Lung (tissue), 11 donors: ENCODE measurements at regions not wholly inside any gene's neighbourhood (a gene's known extent, or its start where the extent isn't known, plus 50 kb on each side); places are given as distances from the start of the nearest gene placed in this dataset.
A peak's percentile ranks its signal among the peaks of the same experiment; 100 is the strongest.

ENCODE experiments used
- ATAC-seq: fragments of 200-7000 bp; cut with Tn5 transposase; one replicate; pipeline ENCODE4 v1.9.1; 2020; ENCODE audit warnings: moderate number of reproducible peaks; ENCODE audit not compliant: insufficient read depth, low FRiP score
- DNase-seq, 3 donors: peaks; one replicate each; pipeline ENCODE4 v3.0.0-alpha.2; 2013 to 2017
- H3K27ac ChIP-seq, 2 donors: one replicate each; pipeline ENCODE4 v1.5.1; 2013; ENCODE audit warnings: mild to moderate bottlenecking in 2 of 2, moderate library complexity in 2 of 2, control low read depth in 1 of 2, inconsistent platforms in 1 of 2, low read depth in 1 of 2, low read length in 1 of 2
- H3K27me3 ChIP-seq, 3 donors: one replicate each; pipeline ENCODE4 v1.5.1; 2013; ENCODE audit warnings: low read length in 2 of 3; ENCODE audit not compliant: control insufficient read depth in 3 of 3, insufficient read depth in 3 of 3
- H3K36me3 ChIP-seq, 4 donors: one replicate each; pipeline ENCODE4 v1.5.1; 2013; ENCODE audit warnings: low read length in 4 of 4, mild to moderate bottlenecking in 1 of 4, moderate library complexity in 1 of 4; ENCODE audit not compliant: control insufficient read depth in 4 of 4, insufficient read depth in 4 of 4
- H3K4me1 ChIP-seq, 5 donors: one replicate each; pipeline ENCODE4 v1.5.1; 2013; ENCODE audit warnings: low read length in 5 of 5, mild to moderate bottlenecking in 2 of 5, moderate library complexity in 1 of 5; ENCODE audit not compliant: control insufficient read depth in 5 of 5, insufficient read depth in 5 of 5
- H3K4me3 ChIP-seq: one replicate; pipeline ENCODE4 v1.5.1; 2013; ENCODE audit warnings: mild to moderate bottlenecking, control low read depth, moderate library complexity
- H3K9ac ChIP-seq, 2 donors: one replicate each; pipeline ENCODE4 v1.5.1; 2013; ENCODE audit warnings: low read length in 2 of 2, control low read depth in 1 of 2; ENCODE audit not compliant: insufficient read depth in 1 of 2
- H3K9me3 ChIP-seq, 4 donors: one replicate each; pipeline ENCODE4 v1.5.1; 2013; ENCODE audit warnings: low read length in 3 of 4, mild to moderate bottlenecking in 1 of 4, moderate library complexity in 1 of 4; ENCODE audit not compliant: control insufficient read depth in 4 of 4, insufficient read depth in 3 of 4
- WGBS, 2 donors: extraction: QIAGEN DNeasy Blood & Tissue Kit; methylation state at CpG; one replicate each; pipeline ENCODE4 v1.1.7; 2013; 5-methylcytosine and 5-hydroxymethylcytosine counted together
- TF ChIP-seq, protein P1 (sequence below): IDR thresholded peaks from 2 replicates; pipeline ENCODE4 v1.5.1; 2012; ENCODE audit warnings: mild to moderate bottlenecking; ENCODE audit errors: control extremely low read depth, extremely low read depth
- donor health status: control.
- donor health status: control.
- donor health status: Bipolar disorder and iron deficiency.
- donor health status: healthy.
- donor health status: DM: yes; HTN: yes; CAD: no.

DNA sequence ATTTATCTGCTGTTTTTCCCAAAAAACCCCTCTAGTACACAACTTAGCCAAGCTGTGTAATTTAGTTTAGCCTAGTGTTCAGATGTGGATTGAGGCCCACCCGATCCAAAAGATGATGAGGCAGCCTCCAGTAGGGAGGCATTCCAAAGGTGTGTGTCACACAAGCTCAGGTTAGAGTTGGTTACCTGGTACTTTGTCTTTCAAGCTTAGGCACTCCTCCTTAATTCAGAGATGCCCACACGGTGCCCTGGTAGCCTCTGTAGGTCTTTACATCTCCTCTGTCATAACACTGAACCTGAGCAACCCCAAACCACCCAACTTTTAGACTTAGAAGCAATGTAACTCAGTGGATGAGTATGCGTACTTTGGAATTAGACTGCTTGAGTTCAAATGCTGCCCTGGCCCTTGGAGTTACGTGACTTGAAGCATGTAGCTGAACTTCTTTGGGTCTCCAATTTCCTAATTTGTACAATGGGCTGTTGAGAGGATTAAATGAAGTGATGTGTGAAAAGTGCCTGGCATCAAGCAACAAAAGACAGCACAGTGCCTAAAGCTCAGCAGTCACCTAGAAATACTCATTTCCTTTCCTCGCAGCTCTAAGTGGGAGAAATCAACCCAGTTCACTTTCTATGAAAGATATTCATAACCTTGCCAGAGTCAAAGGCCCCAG is 284.6 kb upstream of the RARB start:
- WGBS, 2 donors, result 82 to 89% methylated on average over 5 of the region's 5 CpGs

DNA sequence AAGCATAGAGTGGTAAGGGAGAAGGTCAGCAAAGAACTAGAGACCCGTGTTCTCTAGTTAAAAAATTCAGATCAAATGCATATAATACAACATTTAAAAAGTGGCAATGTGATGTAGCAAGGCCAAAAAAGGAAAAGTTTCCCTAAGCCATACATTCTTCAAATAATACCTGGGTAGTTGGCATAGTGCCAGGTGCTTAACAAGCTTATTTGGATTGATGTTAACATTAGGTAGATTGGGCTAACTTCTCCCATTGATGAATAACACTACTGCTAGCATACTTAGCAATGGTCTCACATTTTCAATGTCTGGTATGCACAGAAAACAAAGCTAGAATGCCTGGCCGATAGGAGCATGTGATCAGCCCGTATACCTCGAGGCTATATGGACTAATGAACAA is 283.6 kb upstream of the RARB start:
- DNase-seq (peak in 1 of 3 donors; percentile 27), ATAC-seq (no peak)
- H3K4me3 ChIP-seq, result no peak overlapping the region
- no peak overlapping the region for H3K27ac ChIP-seq
- H3K9me3 ChIP-seq, result peaks cover 0 to 3% (median 0%) of the 10 kb centered on the region in 4 donors
- no peaks in the 10 kb centered on the region for H3K27me3 ChIP-seq
- no peaks in the 10 kb centered on the region for H3K36me3 ChIP-seq
- peaks cover 0 to 26% (median 0%) of the 10 kb centered on the region in 5 donors for H3K4me1 ChIP-seq
- 81 to 84% methylated on average over 4 of the region's 4 CpGs for WGBS, 2 donors
- TF ChIP-seq, protein P1, sequence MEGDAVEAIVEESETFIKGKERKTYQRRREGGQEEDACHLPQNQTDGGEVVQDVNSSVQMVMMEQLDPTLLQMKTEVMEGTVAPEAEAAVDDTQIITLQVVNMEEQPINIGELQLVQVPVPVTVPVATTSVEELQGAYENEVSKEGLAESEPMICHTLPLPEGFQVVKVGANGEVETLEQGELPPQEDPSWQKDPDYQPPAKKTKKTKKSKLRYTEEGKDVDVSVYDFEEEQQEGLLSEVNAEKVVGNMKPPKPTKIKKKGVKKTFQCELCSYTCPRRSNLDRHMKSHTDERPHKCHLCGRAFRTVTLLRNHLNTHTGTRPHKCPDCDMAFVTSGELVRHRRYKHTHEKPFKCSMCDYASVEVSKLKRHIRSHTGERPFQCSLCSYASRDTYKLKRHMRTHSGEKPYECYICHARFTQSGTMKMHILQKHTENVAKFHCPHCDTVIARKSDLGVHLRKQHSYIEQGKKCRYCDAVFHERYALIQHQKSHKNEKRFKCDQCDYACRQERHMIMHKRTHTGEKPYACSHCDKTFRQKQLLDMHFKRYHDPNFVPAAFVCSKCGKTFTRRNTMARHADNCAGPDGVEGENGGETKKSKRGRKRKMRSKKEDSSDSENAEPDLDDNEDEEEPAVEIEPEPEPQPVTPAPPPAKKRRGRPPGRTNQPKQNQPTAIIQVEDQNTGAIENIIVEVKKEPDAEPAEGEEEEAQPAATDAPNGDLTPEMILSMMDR, result no peak
- H3K9ac ChIP-seq, result no peak overlapping the region

More for the DNA sequence above, 284.6 kb upstream of the RARB start:
- no peak overlapping the region for H3K27ac ChIP-seq
- TF ChIP-seq, protein P1, result no peak
- H3K4me1 ChIP-seq, result peaks cover 0 to 26% (median 0%) of the 10 kb centered on the region in 5 donors
- DNase-seq, result peak in 2 of 3 donors; percentile 72 to 74
- H3K27me3 ChIP-seq, result no peaks in the 10 kb centered on the region
- no peak overlapping the region for H3K9ac ChIP-seq
- ATAC-seq, result no peak
- H3K4me3 ChIP-seq, result no peak overlapping the region
- H3K9me3 ChIP-seq, result peaks cover 0 to 3% (median 0%) of the 10 kb centered on the region in 4 donors
- H3K36me3 ChIP-seq, result no peaks in the 10 kb centered on the region

DNA sequence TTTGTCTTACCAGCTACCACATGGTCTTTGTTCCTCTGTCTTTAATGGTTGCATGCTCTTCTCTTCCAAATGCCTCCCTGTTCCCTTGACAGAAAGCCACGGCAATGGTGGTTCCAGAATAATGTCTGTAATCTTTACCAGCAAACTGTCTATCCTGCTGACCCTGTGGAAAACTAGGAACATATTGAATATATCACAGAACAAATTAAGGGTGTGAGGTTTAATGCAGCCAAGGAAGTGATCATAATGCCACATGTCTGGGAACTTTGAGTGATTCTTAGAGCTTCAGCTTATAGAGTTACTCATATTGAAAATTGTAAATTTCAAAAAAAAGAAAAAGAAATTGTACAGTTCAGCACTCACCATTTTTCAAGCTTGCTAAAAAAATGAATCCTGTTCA is 282.9 kb upstream of the RARB start:
- no peaks in the 10 kb centered on the region for H3K36me3 ChIP-seq
- no peaks in the 10 kb centered on the region for H3K27me3 ChIP-seq
- H3K4me3 ChIP-seq, result no peak overlapping the region
- ATAC-seq (no peak), DNase-seq (peak in 2 of 3 donors; percentile 76)
- TF ChIP-seq, protein P1, result no peak
- peaks cover 0 to 26% (median 0%) of the 10 kb centered on the region in 5 donors for H3K4me1 ChIP-seq
- no peaks in the 10 kb centered on the region for H3K9me3 ChIP-seq
- 83 to 89% methylated on average over 1 of the region's 1 CpG for WGBS, 2 donors
- H3K27ac ChIP-seq, result no peak overlapping the region
- no peak overlapping the region for H3K9ac ChIP-seq
